Trophoblast cell (in vitro differentiated cells and primary cell): ENCODE measurements at regions not wholly inside any gene's neighbourhood (a gene's known extent, or its start where the extent isn't known, plus 50 kb on each side); places are given as distances from the start of the nearest gene placed in this dataset.

Experiments used
- DNase-seq, 2 donors: peaks; one replicate each; pipeline ENCODE4 v3.0.0-alpha.2; 2016
- H2AFZ ChIP-seq: 2 replicates; pipeline ENCODE4 v1.6.1; 2013; ENCODE audit warnings: low read length, moderate library complexity, mild to moderate bottlenecking; ENCODE audit not compliant: insufficient read depth, poor library complexity
- H2AK5ac ChIP-seq: 2 replicates; pipeline ENCODE4 v1.6.1; 2013; ENCODE audit warnings: mild to moderate bottlenecking, low read length
- H2BK120ac ChIP-seq: 2 replicates; pipeline ENCODE4 v1.6.1; 2013; ENCODE audit warnings: low read length, mild to moderate bottlenecking, moderate library complexity; ENCODE audit not compliant: insufficient read depth, poor library complexity
- H2BK12ac ChIP-seq: 2 replicates; pipeline ENCODE4 v1.6.1; 2013; ENCODE audit warnings: mild to moderate bottlenecking, low read length, moderate library complexity
- H2BK5ac ChIP-seq: 2 replicates; pipeline ENCODE4 v1.6.1; 2013; ENCODE audit warnings: low read length, low read depth, moderate library complexity, mild to moderate bottlenecking; ENCODE audit not compliant: poor library complexity
- H3K14ac ChIP-seq: 2 replicates; pipeline ENCODE4 v1.6.1; 2013; ENCODE audit warnings: mild to moderate bottlenecking, low read length
- H3K18ac ChIP-seq: 2 replicates; pipeline ENCODE4 v1.6.1; 2013; ENCODE audit warnings: mild to moderate bottlenecking, low read length
- H3K23ac ChIP-seq: 2 replicates; pipeline ENCODE4 v1.6.1; 2013; ENCODE audit warnings: low read length
- H3K27ac ChIP-seq: 2 replicates; pipeline ENCODE4 v1.5.1; 2013; ENCODE audit warnings: low read depth, mild to moderate bottlenecking, inconsistent platforms, low read length, moderate library complexity
- H3K27me3 ChIP-seq: 2 replicates; pipeline ENCODE4 v1.6.1; 2013; ENCODE audit warnings: inconsistent platforms, mild to moderate bottlenecking, low read length, moderate library complexity; ENCODE audit not compliant: insufficient read depth
- H3K36me3 ChIP-seq, 2 experiments: 1 replicate in 1 of 2; 2 replicates in 1 of 2; pipeline ENCODE4 v1.6.1; 2013; ENCODE audit warnings: low read length in 2 of 2, mild to moderate bottlenecking in 2 of 2, moderate library complexity in 1 of 2; ENCODE audit not compliant: insufficient read depth in 2 of 2, control insufficient read depth in 1 of 2
- H3K4ac ChIP-seq: 2 replicates; pipeline ENCODE4 v1.6.1; 2013; ENCODE audit warnings: low read depth, mild to moderate bottlenecking, low read length, moderate library complexity
- H3K4me1 ChIP-seq, 2 experiments: 1 replicate in 1 of 2; 2 replicates in 1 of 2; pipeline ENCODE4 v1.6.1; 2013; ENCODE audit warnings: low read length in 2 of 2, mild to moderate bottlenecking in 2 of 2, moderate library complexity in 1 of 2; ENCODE audit not compliant: insufficient read depth in 2 of 2, control insufficient read depth in 1 of 2
- H3K4me2 ChIP-seq: 2 replicates; pipeline ENCODE4 v1.6.1; 2013; ENCODE audit warnings: inconsistent platforms, mild to moderate bottlenecking, low read length, moderate library complexity
- H3K4me3 ChIP-seq: 2 replicates; pipeline ENCODE4 v1.5.1; 2013; ENCODE audit warnings: mild to moderate bottlenecking, low read depth, low read length, inconsistent platforms
- H3K79me1 ChIP-seq: one replicate; pipeline ENCODE4 v1.6.1; 2013; ENCODE audit warnings: low read length
- H3K79me2 ChIP-seq: 2 replicates; pipeline ENCODE4 v1.6.1; 2013; ENCODE audit warnings: low read length, mild to moderate bottlenecking; ENCODE audit not compliant: control insufficient read depth, insufficient read depth, poor library complexity
- H3K9ac ChIP-seq: 2 replicates; pipeline ENCODE4 v1.6.1; 2013; ENCODE audit warnings: mild to moderate bottlenecking, low read length
- H3K9me3 ChIP-seq: 2 replicates; pipeline ENCODE4 v1.6.1; 2013; ENCODE audit warnings: low read depth, mild to moderate bottlenecking, control low read depth, inconsistent platforms, low read length; ENCODE audit not compliant: insufficient read depth
- H4K12ac ChIP-seq: 2 replicates; pipeline ENCODE4 v1.6.1; 2013; ENCODE audit warnings: low read depth, mild to moderate bottlenecking, low read length, moderate library complexity
- H4K8ac ChIP-seq: 2 replicates; pipeline ENCODE4 v1.6.1; 2013; ENCODE audit warnings: low read depth, mild to moderate bottlenecking, low read length, moderate library complexity
- H4K91ac ChIP-seq: one replicate; pipeline ENCODE4 v1.6.1; 2013; ENCODE audit warnings: low read depth, mild to moderate bottlenecking, low read length, moderate library complexity
- WGBS: extraction: QIAGEN DNeasy Blood & Tissue Kit; methylation state at CpG from one replicate; pipeline ENCODE4 v1.1.7; 2013; ENCODE audit warnings: missing lambda C conversion rate; ENCODE audit not compliant: insufficient read length, insufficient coverage; ENCODE audit errors: extremely low coverage; 5-methylcytosine and 5-hydroxymethylcytosine counted together

DNA sequence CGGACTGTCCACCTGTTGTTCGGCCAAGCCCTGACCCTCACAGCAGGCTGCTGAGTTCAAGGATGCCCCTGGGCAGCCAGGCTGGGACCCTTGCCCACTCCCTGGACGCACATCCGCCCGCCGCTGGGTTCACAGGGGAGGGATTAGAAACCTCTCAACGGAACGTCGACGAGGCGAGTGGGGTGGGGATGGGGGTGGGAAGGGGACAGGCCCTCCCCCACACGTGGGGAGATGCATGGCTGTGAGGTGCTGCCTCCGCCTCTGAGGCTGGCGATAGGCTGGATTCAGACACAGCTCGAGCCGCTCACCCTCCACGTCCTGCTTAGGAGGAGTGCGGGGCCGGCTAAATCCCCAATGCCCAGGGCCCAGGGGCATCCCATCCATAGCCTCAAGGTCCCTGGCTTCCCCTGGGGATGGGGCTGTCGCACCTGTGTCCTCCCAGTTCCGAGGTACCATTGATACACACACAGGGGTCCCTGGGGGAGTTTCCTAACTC lies 90.6 kb upstream of the BHLHE23 start:
- H2AK5ac ChIP-seq, result no peak overlapping the region
- peaks cover 8% of the 10 kb centered on the region for H3K9me3 ChIP-seq
- no peaks in the 10 kb centered on the region for H3K36me3 ChIP-seq
- H4K12ac ChIP-seq, result no peak overlapping the region
- H3K79me1 ChIP-seq, result no peaks in the 10 kb centered on the region
- no peak overlapping the region for H2AFZ ChIP-seq
- no peak overlapping the region for H4K8ac ChIP-seq
- H4K91ac ChIP-seq, result no peak overlapping the region
- H3K27ac ChIP-seq, result no peak overlapping the region
- peaks cover 0 to 3% of the 10 kb centered on the region in 2 experiments for H3K4me1 ChIP-seq
- H3K14ac ChIP-seq, result no peak overlapping the region
- H2BK5ac ChIP-seq, result no peak overlapping the region
- no peak overlapping the region for H2BK120ac ChIP-seq
- no peak overlapping the region for H3K9ac ChIP-seq
- WGBS, result no CpG with 5 or more reads among the region's 21 CpGs
- H3K27me3 ChIP-seq, result peaks cover 11% of the 10 kb centered on the region
- H3K79me2 ChIP-seq, result no peaks in the 10 kb centered on the region
- no peak overlapping the region for H3K18ac ChIP-seq
- no peak for DNase-seq
- no peak overlapping the region for H3K23ac ChIP-seq
- no peak overlapping the region for H2BK12ac ChIP-seq
- no peak overlapping the region for H3K4me2 ChIP-seq
- H3K4me3 ChIP-seq, result no peak overlapping the region
- no peak overlapping the region for H3K4ac ChIP-seq

DNA sequence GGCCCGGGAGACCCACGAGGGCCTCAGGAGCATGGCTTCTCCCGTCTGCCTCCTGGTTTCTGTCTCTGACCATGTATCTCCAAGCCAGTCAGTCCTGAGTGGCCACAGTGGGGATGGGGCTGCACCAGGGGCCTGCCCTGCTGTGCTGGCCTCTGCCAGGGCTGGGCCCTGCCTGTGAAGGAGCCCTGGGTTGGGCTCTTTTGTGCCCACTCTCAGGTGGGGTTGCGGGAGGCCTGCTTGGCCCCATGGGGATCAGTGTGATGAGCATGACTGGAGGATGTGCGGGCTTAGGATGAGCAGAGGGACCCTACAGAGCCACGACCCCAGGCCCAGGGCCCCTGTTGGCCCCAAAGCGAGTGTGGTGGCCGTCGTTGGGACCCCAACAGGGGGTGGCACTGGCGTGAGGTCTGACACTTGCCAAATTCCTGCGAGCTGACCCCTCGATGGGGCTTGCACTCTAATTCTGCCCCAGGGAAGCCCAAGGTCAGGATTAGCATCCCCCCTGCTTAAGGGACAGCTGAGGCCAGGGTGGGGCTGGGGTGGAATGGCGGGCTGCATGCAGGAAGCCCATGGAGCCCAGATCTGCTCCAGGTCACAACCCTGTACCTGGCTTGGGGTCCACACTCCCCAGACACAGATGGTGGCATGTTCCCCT lies 90.0 kb upstream of the BHLHE23 start:
- H3K4me2 ChIP-seq, result no peak overlapping the region
- no peak overlapping the region for H2BK120ac ChIP-seq
- no peak overlapping the region for H4K91ac ChIP-seq
- H3K4me3 ChIP-seq, result no peak overlapping the region
- no peaks in the 10 kb centered on the region for H3K36me3 ChIP-seq
- H2BK12ac ChIP-seq, result no peak overlapping the region
- no peak overlapping the region for H3K27ac ChIP-seq
- H3K9me3 ChIP-seq, result peaks cover 7% of the 10 kb centered on the region
- peaks cover 5% of the 10 kb centered on the region for H3K27me3 ChIP-seq
- no peak overlapping the region for H4K12ac ChIP-seq
- H3K23ac ChIP-seq, result no peak overlapping the region
- H2AFZ ChIP-seq, result no peak overlapping the region
- no peak overlapping the region for H3K14ac ChIP-seq
- H3K79me1 ChIP-seq, result no peaks in the 10 kb centered on the region
- H3K4ac ChIP-seq, result no peak overlapping the region
- H3K9ac ChIP-seq, result no peak overlapping the region
- no peak overlapping the region for H4K8ac ChIP-seq
- no CpG with 5 or more reads among the region's 13 CpGs for WGBS
- no peak for DNase-seq
- H3K18ac ChIP-seq, result no peak overlapping the region
- no peak overlapping the region for H2BK5ac ChIP-seq
- no peaks in the 10 kb centered on the region for H3K4me1 ChIP-seq
- no peak overlapping the region for H2AK5ac ChIP-seq
- H3K79me2 ChIP-seq, result no peaks in the 10 kb centered on the region

- Histone ChIP-seq H3K23ac (no peak overlapping the region), H3K9ac (no peak overlapping the region), H3K79me2 (no peaks in the 10 kb centered on the region), H2BK120ac (no peak overlapping the region), H2AFZ (no peak overlapping the region), H3K27me3 (peaks cover 2% of the 10 kb centered on the region), H2BK12ac (no peak overlapping the region), H3K36me3 (no peaks in the 10 kb centered on the region), H4K8ac (no peak overlapping the region), H4K12ac (no peak overlapping the region), H2BK5ac (no peak overlapping the region), H3K4me1 (no peaks in the 10 kb centered on the region), H3K4me2 (no peak overlapping the region), H3K79me1 (no peaks in the 10 kb centered on the region), H2AK5ac (no peak overlapping the region), H3K27ac (no peak overlapping the region), H4K91ac (no peak overlapping the region), H3K4me3 (no peak overlapping the region), H3K4ac (no peak overlapping the region), H3K18ac (no peak overlapping the region), H3K14ac (no peak overlapping the region), H3K9me3 (peaks cover 6% of the 10 kb centered on the region)
- DNase-seq, result no peak
- no CpG with 5 or more reads among the region's 21 CpGs for WGBS
Measured at GRCh38 chr20:63095718-63096654, 89.2 kb upstream of the BHLHE23 start.

DNA sequence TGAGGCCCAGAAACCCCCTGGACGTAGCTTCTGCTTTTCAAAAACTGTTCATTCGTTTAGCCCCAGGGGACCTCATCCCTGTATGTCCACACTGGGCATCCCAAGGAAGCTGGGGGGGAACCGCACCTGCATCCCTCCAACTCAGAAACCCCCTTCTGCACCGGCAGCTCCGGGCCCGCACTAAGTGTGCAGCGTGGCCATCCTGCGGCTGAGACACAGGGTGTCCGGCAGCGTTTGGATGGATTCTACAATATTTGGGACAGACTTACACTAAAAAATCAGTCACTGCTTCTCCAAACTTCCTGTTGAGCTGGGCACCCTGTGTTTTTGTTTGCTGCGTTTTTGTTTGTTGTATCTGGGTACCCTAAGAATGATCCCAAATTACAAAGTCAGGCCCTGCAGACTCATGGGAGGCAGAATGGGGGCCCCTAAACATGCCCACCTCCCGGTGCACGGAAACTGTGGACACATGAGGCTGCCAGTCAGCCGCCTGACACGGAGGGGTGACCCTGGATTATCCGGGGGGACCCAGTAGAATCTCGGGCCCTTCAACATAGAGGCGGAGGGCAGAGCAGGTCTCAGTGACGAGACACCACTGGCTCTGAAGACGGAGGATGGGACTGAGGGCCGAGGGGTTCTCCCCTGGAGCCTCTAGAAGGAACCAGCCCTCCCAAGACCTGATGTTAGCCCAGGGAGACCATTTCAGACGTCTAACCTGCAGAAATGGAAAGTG lies 88.2 kb upstream of the BHLHE23 start:
- Histone ChIP-seq H3K9me3 (peaks cover 6% of the 10 kb centered on the region), H3K18ac (no peak overlapping the region), H2BK120ac (no peak overlapping the region), H3K36me3 (no peaks in the 10 kb centered on the region), H3K4me3 (no peak overlapping the region), H3K4me1 (no peaks in the 10 kb centered on the region), H2BK5ac (no peak overlapping the region), H2AK5ac (no peak overlapping the region), H3K23ac (no peak overlapping the region), H2BK12ac (no peak overlapping the region), H3K4me2 (no peak overlapping the region), H4K91ac (no peak overlapping the region), H3K4ac (no peak overlapping the region), H3K27me3 (peaks cover 2% of the 10 kb centered on the region), H4K12ac (no peak overlapping the region), H3K27ac (no peak overlapping the region), H2AFZ (no peak overlapping the region), H3K79me2 (no peaks in the 10 kb centered on the region), H4K8ac (no peak overlapping the region), H3K14ac (no peak overlapping the region), H3K9ac (peak overlapping the region; percentile 45), H3K79me1 (no peaks in the 10 kb centered on the region)
- no CpG with 5 or more reads among the region's 22 CpGs for WGBS
- DNase-seq, result no peak
